DOHH2 (cell line): ENCODE measurements at regions not wholly inside any gene's neighbourhood (a gene's known extent, or its start where the extent isn't known, plus 50 kb on each side); places are given as distances from the start of the nearest gene placed in this dataset.
"Not testable (repeated sequence)": the region's sequence is repeated elsewhere in the genome, so short reads cannot be mapped to it uniquely, and the experiment has no call there.

Experiments used
- CTCF ChIP-seq: fragments of 200-600 bp; sonication (generic); IDR thresholded peaks from one replicate; pipeline ENCODE4 v1.5.1; 2014; ENCODE audit warnings: antibody characterized with exemption, mild to moderate bottlenecking, low read depth, low read length; ENCODE audit not compliant: poor library complexity, severe bottlenecking
- EZH2phosphoT487 ChIP-seq: fragments of 200-600 bp; sonication (generic); IDR thresholded peaks from 2 replicates; pipeline ENCODE4 v1.6.1; 2017; ENCODE audit warnings: borderline replicate concordance, mild to moderate bottlenecking, antibody characterized with exemption, low read length, moderate library complexity, mixed read lengths

DNA sequence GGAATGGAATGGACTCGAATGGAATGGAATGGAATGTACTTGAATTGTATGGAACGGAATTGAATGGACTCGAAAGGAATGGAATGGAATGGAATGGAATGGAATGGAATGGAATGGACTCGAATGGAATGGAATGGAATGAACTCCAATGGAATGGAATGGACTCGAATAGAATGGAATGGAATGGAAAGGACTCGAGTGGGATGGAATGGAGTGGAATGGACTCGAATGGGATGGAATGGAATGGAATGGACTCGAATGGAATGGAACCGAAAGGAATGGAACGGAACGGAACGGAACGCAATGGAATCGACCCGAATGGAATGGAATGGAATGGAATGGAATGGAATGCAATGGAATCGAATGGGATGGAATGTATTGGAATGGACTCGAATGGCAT lies 103.2 kb upstream of the OR4F16 start:
- TF ChIP-seq CTCF, EZH2phosphoT487: not testable (repeated sequence)
